H9 (cell line): ENCODE measurements at regions not wholly inside any gene's neighbourhood (a gene's known extent, or its start where the extent isn't known, plus 50 kb on each side); places are given as distances from the start of the nearest gene placed in this dataset.

Experiments
- DNase-seq: peaks from one replicate; pipeline ENCODE4 v3.0.0-alpha.2; 2017
- H2AFZ ChIP-seq: one replicate; pipeline ENCODE4 v1.6.1; 2013; ENCODE audit warnings: mild to moderate bottlenecking, low read length, control low read depth, moderate library complexity
- H2AK5ac ChIP-seq: 2 replicates; pipeline ENCODE4 v1.6.1; 2013; ENCODE audit warnings: low read length, control low read depth, mixed read lengths; ENCODE audit not compliant: insufficient read length
- H2BK120ac ChIP-seq: one replicate; pipeline ENCODE4 v1.6.1; 2013; ENCODE audit warnings: low read depth, mild to moderate bottlenecking, low read length, control low read depth, inconsistent platforms; ENCODE audit not compliant: poor library complexity, severe bottlenecking
- H2BK12ac ChIP-seq: 2 replicates; pipeline ENCODE4 v1.6.1; 2013; ENCODE audit warnings: low read length, control low read depth, mixed read lengths, low read depth; ENCODE audit not compliant: insufficient read length
- H2BK15ac ChIP-seq: 2 replicates; pipeline ENCODE4 v1.6.1; 2013; ENCODE audit warnings: low read depth, low read length, control low read depth
- H2BK20ac ChIP-seq: one replicate; pipeline ENCODE4 v1.6.1; 2013; ENCODE audit warnings: low read depth, mild to moderate bottlenecking, low read length, control low read depth, inconsistent platforms; ENCODE audit not compliant: poor library complexity, severe bottlenecking
- H2BK5ac ChIP-seq: 2 replicates; pipeline ENCODE4 v1.6.1; 2013; ENCODE audit warnings: low read length, control low read depth, mixed read lengths; ENCODE audit not compliant: insufficient read length
- H3K14ac ChIP-seq: 2 replicates; pipeline ENCODE4 v1.6.1; 2013; ENCODE audit warnings: low read length, control low read depth; ENCODE audit not compliant: insufficient read depth
- H3K18ac ChIP-seq: 2 replicates; pipeline ENCODE4 v1.6.1; 2013; ENCODE audit warnings: low read depth, mild to moderate bottlenecking, mixed read lengths, low read length, control low read depth; ENCODE audit not compliant: insufficient read length
- H3K23ac ChIP-seq: 2 replicates; pipeline ENCODE4 v1.6.1; 2013; ENCODE audit warnings: low read length, control low read depth, mixed read lengths, low read depth; ENCODE audit not compliant: insufficient read length
- H3K23me2 ChIP-seq: 2 replicates; pipeline ENCODE4 v1.6.1; 2013; ENCODE audit warnings: low read depth, mild to moderate bottlenecking, mixed read lengths, low read length, control low read depth; ENCODE audit not compliant: insufficient read length, poor library complexity, severe bottlenecking
- H3K27ac ChIP-seq: 2 replicates; pipeline ENCODE4 v1.5.1; 2013; ENCODE audit warnings: low read length, control low read depth, mixed read lengths, low read depth; ENCODE audit not compliant: insufficient read length
- H3K27me3 ChIP-seq: 2 replicates; pipeline ENCODE4 v1.6.1; 2013; ENCODE audit warnings: low read length, control low read depth, inconsistent platforms; ENCODE audit not compliant: insufficient read depth
- H3K4ac ChIP-seq: 2 replicates; pipeline ENCODE4 v1.6.1; 2013; ENCODE audit warnings: low read depth, mild to moderate bottlenecking, control low read depth, inconsistent platforms, low read length, moderate library complexity
- H3K4me1 ChIP-seq: 2 replicates; pipeline ENCODE4 v1.6.1; 2013; ENCODE audit warnings: low read length, control low read depth, inconsistent platforms; ENCODE audit not compliant: insufficient read depth
- H3K4me2 ChIP-seq: 2 replicates; pipeline ENCODE4 v1.6.1; 2013; ENCODE audit warnings: low read length, control low read depth, mixed read lengths; ENCODE audit not compliant: insufficient read length, insufficient read depth
- H3K56ac ChIP-seq: 2 replicates; pipeline ENCODE4 v1.6.1; 2013; ENCODE audit warnings: low read depth, mild to moderate bottlenecking, mixed read lengths, low read length, control low read depth; ENCODE audit not compliant: insufficient read length
- H3K79me1 ChIP-seq: 2 replicates; pipeline ENCODE4 v1.6.1; 2013; ENCODE audit warnings: low read depth, mild to moderate bottlenecking, moderate library complexity, low read length, control low read depth, inconsistent platforms; ENCODE audit not compliant: insufficient read depth, poor library complexity, severe bottlenecking
- H3K79me2 ChIP-seq: 2 replicates; pipeline ENCODE4 v1.6.1; 2013; ENCODE audit warnings: low read length, control low read depth, inconsistent platforms; ENCODE audit not compliant: insufficient read depth
- H3K9ac ChIP-seq: 2 replicates; pipeline ENCODE4 v1.6.1; 2013; ENCODE audit warnings: low read length, control low read depth, mixed read lengths; ENCODE audit not compliant: insufficient read length; ENCODE audit errors: extremely low read depth
- H3K9me3 ChIP-seq: one replicate; pipeline ENCODE4 v1.6.1; 2013; ENCODE audit warnings: low read depth, low read length, inconsistent platforms; ENCODE audit not compliant: control insufficient read depth
- H3T11ph ChIP-seq: one replicate; pipeline ENCODE4 v1.6.1; 2013; ENCODE audit warnings: mild to moderate bottlenecking, low read length, control low read depth, inconsistent platforms
- H4K20me1 ChIP-seq: one replicate; pipeline ENCODE4 v1.6.1; 2013; ENCODE audit not compliant: control insufficient read depth, insufficient read length, insufficient read depth
- H4K5ac ChIP-seq: 2 replicates; pipeline ENCODE4 v1.6.1; 2013; ENCODE audit warnings: low read depth, mild to moderate bottlenecking, mixed read lengths, low read length, control low read depth; ENCODE audit not compliant: insufficient read length
- H4K8ac ChIP-seq: replicated peaks from 2 replicates; pipeline ENCODE4 v1.6.1; 2013; ENCODE audit warnings: low read length, control low read depth, mixed read lengths, low read depth; ENCODE audit not compliant: insufficient read length
- H4K91ac ChIP-seq: 2 replicates; pipeline ENCODE4 v1.6.1; 2013; ENCODE audit warnings: low read depth, mild to moderate bottlenecking, moderate library complexity, mixed read lengths, low read length, control low read depth; ENCODE audit not compliant: insufficient read length
- H3K27ac Mint-ChIP-seq, 3 experiments: 2 replicates in 2 of 3; 3 replicates in 1 of 3; pipeline ENCODE4 v1.8.0; 2020 to 2021; ENCODE audit warnings: mixed read lengths in 3 of 3, mild to moderate bottlenecking in 1 of 3, moderate library complexity in 1 of 3
- H3K27me3 Mint-ChIP-seq: 2 replicates; pipeline ENCODE4 v1.8.0; 2021; ENCODE audit warnings: low read depth, mild to moderate bottlenecking, moderate library complexity, mixed read lengths
- H3K36me3 Mint-ChIP-seq, 3 experiments: 2 replicates in 2 of 3; 3 replicates in 1 of 3; pipeline ENCODE4 v1.8.0; 2020 to 2021; ENCODE audit warnings: low read depth in 3 of 3, mixed read lengths in 3 of 3; ENCODE audit not compliant: insufficient read depth in 1 of 3
- H3K4me1 Mint-ChIP-seq, 2 experiments: 2 replicates each; pipeline ENCODE4 v1.8.0; 2020; ENCODE audit warnings: mixed read lengths in 2 of 2
- H3K4me3 Mint-ChIP-seq, 2 experiments: 2 replicates in 1 of 2; 3 replicates in 1 of 2; pipeline ENCODE4 v1.8.0; 2020 to 2021; ENCODE audit warnings: mild to moderate bottlenecking in 2 of 2, mixed read lengths in 2 of 2, moderate library complexity in 1 of 2
- H3K9me3 Mint-ChIP-seq, 2 experiments: 2 replicates in 1 of 2; 3 replicates in 1 of 2; pipeline ENCODE4 v1.8.0; 2020; ENCODE audit warnings: mild to moderate bottlenecking in 2 of 2, mixed read lengths in 2 of 2, moderate library complexity in 1 of 2
- CTCF ChIP-seq: fragments of 200-600 bp; sonication (generic); conservative IDR thresholded peaks from 3 replicates; pipeline ENCODE4 v1.8.0; 2021; ENCODE audit warnings: antibody characterized with exemption, mild to moderate bottlenecking
- WGBS: extraction: QIAGEN DNeasy Blood & Tissue Kit; methylation state at CpG from one replicate; pipeline ENCODE4 v1.1.7; 2013; ENCODE audit warnings: missing lambda C conversion rate, low lambda C conversion rate, mixed read lengths; ENCODE audit not compliant: insufficient read length; ENCODE audit errors: extremely low coverage; 5-methylcytosine and 5-hydroxymethylcytosine counted together

DNA sequence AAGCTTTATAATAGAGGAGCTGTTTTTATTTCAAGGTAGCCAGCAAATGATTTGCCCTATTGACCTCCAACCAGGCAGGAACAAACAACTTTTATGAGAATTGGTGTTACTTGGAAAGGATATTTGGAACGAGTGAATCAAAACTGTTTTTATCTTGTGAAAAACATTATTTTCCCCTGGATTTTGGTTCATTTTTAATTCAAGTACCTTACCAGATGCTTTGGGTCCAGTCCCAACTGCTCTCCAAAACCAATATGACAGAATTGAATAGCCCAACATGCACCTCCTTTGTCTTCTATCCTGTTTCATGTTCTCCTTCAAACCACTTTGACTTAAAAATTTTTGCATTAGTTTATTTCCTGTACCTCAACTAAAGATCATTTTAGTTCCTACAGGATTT lies 178.6 kb upstream of the RBMS1 start:
- Histone ChIP-seq H3K9me3 (no peaks in the 10 kb centered on the region), H4K5ac (no peak overlapping the region), H4K91ac (no peak overlapping the region), H2BK5ac (no peak overlapping the region), H3K14ac (no peak overlapping the region), H3K4ac (no peak overlapping the region), H2AFZ (no peak overlapping the region), H3T11ph (no peak overlapping the region), H2AK5ac (no peak overlapping the region), H4K20me1 (no peaks in the 10 kb centered on the region), H3K23ac (no peak overlapping the region), H3K27ac (no peak overlapping the region), H4K8ac (no peak overlapping the region), H3K18ac (no peak overlapping the region), H3K4me1 (no peaks in the 10 kb centered on the region), H3K9ac (no peak overlapping the region), H3K79me1 (no peaks in the 10 kb centered on the region), H3K23me2 (peaks cover 2% of the 10 kb centered on the region), H2BK15ac (no peak overlapping the region), H2BK12ac (no peak overlapping the region), H2BK120ac (no peak overlapping the region), H3K27me3 (no peaks in the 10 kb centered on the region), H3K56ac (no peak overlapping the region), H3K79me2 (no peaks in the 10 kb centered on the region), H3K4me2 (no peak overlapping the region), H2BK20ac (no peak overlapping the region)
- no peak for TF ChIP-seq CTCF
- no CpG with 5 or more reads among the region's 1 CpG for WGBS
- H3K27ac Mint-ChIP-seq, result no peak overlapping the region
- no peaks in the 10 kb centered on the region for H3K4me1 Mint-ChIP-seq
- DNase-seq, result no peak
- H3K9me3 Mint-ChIP-seq, result peaks cover 3 to 6% of the 10 kb centered on the region in 2 experiments; a peak in 3 of 5 replicates
- peaks cover 0 to 8% (median 0%) of the 10 kb centered on the region in 3 experiments; a peak in 2 of 7 replicates for H3K36me3 Mint-ChIP-seq
- H3K4me3 Mint-ChIP-seq, result no peak overlapping the region
- H3K27me3 Mint-ChIP-seq, result no peaks in the 10 kb centered on the region
